NCI-H2171 (cell line): ENCODE measurements at regions not wholly inside any gene's neighbourhood (a gene's known extent, or its start where the extent isn't known, plus 50 kb on each side); places are given as distances from the start of the nearest gene placed in this dataset.
A peak's percentile ranks its signal among the peaks of the same experiment; 100 is the strongest.
"Not testable (repeated sequence)": the region's sequence is repeated elsewhere in the genome, so short reads cannot be mapped to it uniquely, and the experiment has no call there.

Source experiments
- DNase-seq: peaks from one replicate; lab custom pipeline; 2025; lab: John Stamatoyannopoulos, UW

DNA sequence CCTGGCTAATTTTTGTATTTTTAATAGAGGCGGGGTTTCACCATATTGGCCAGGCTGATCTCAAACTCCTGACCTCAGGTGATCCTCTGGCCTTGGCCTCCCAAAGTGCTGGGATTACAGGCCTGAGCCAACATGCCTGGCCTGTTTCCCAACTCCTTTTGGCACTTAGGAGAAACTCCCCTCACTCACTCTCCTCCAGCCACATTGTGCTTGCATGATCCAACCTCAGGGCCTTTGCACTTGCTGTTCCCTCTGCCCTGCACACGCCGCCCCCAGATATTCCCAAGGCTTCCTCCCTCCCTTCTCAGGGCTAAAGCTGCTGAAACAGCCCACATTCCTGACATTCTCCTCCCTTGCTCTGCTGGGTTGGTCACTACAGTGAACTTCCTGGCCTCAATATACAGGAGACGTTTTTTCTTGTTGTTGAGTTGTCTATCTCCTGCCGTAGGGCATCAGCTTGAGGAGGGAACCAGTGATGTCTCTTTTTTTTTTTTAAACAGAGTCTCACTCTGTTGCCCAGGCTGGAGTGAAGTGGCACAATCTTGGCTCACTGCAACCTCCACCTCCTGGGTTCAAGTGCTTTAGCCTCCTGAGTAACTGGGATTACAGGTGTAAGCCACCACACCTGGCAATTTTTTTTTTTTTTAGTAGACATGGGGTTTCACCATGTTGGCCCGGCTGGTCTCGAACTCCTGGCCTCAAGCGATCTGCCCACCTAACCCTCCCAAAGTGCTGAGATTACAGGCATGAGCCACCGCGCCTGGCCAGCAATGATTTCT is 61.4 kb upstream of the PTPN1 start:
- DNase-seq: not testable (repeated sequence)

DNA sequence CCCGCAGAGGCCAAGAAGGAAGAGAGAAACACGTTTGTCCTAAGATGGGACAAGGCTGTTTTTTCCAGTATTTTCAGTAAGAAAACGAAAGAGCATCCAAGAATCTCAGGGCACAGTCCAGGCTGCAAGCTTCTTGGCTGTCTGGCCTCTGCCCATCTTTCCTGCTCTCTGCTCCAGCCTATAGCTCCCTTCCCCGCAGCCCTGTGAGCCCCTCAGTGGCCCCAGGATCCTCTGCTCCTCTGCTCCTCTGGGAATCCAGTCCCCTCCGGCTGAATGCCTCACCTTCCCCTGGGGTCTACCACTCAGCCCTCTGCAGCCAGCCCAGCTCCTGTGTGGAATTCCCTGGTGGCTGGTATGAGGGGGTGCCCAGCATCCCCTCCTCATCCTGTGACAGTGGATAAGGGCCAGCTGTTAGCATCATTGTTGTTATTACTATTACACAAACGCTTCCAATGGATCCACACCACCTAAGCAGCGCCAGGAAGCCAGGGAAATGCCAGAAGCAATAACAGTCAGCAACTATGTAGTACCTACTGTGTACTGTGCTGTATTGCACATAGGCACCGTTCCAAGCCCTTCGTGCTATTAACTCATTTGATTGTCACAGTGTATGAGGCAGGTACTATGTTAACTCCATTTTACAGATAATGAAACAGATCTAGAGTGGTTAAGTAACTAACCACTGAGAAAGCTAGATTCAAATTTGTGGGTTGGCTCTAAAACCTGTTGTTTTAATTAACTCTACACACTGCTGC is 60.3 kb upstream of the PTPN1 start:
- peak; percentile 40 for DNase-seq

DNA sequence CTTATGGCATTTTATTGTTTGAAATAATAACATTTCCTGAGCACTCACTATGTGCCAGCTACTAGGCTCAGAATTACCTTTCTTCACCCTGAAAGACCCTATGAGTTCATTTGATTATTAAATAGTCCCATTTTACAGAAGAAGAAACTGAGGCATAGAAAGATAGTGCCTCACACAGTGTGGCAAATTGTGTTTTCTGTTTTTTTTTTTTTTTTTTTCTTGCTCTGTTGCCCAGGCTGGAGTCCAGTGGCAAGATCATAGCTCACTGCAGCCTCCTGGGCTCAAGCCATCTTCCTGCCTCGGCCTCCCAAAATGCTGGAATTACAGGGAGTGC is 59.7 kb upstream of the PTPN1 start:
- no peak for DNase-seq

DNA sequence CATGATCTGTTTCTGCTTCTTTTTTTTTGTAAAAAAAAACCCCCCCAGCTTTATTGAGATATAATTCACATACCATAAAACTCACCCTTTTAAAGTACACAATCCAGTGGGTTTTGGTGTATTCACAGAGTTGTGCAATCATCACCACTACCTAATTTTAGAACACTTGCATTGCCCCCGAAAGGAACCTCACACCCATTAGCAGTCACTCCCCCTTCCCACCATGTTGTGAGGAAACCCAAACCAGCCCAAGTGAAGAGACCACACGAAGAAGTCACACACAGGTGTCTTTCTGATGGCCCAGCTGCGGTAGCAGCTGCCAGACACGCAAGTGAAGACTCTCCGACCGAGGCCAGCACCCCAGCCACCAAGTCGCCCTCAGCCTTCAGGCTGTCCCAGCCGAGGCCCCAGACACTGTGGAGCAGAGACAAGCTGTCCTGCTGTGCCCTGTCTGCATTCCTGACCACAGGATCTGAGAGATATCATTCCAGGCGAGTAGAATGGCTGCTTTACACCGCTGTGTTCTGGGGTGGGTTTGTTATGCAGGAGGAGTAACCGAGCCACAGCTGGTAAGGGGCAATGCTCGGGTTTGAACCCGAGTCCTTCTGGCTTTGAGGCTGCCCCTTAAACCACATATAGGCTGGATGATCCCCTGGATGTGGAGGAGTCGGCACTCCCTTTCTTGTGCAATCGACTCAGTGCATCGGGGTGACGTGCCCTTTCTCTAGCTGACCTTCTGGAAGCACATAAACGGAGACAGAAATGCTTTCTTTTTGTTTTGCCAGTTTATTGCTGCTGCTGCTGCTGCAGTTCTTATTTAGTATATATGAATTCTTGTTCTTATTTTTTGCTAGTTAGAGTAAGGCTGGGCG is 59.1 kb upstream of the PTPN1 start:
- DNase-seq: no peak

DNA sequence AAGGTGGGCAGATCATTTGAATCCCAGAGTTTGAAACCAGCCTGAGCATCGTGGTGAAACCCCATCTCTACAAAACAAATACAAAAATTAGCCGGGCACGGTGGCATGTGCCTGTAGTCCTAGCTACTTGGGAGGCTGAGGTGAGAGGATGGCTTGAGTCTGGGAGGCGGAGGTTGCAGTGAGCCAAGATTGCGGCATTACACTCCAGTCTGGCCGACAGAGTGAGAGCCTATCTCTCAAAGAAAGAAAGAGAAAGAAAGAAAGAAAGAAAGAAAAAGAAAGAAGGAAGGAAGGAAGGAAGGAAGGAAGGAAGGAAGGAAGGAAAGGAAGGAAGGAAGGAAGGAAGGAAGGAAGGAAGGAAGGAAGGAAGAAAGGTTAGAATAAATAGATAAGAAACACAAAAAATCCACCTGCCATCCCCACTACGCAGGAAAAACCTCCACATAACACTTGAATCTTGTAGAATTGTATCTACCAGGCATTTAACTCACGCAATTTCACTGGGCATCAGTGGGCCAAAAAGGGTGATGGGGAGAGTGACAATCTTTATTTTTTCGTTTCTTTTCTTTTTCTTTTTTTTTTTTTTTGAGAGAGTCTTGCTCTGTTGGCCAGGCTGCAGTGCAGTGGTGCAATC is 58.3 kb upstream of the PTPN1 start:
- not testable (repeated sequence) for DNase-seq

DNA sequence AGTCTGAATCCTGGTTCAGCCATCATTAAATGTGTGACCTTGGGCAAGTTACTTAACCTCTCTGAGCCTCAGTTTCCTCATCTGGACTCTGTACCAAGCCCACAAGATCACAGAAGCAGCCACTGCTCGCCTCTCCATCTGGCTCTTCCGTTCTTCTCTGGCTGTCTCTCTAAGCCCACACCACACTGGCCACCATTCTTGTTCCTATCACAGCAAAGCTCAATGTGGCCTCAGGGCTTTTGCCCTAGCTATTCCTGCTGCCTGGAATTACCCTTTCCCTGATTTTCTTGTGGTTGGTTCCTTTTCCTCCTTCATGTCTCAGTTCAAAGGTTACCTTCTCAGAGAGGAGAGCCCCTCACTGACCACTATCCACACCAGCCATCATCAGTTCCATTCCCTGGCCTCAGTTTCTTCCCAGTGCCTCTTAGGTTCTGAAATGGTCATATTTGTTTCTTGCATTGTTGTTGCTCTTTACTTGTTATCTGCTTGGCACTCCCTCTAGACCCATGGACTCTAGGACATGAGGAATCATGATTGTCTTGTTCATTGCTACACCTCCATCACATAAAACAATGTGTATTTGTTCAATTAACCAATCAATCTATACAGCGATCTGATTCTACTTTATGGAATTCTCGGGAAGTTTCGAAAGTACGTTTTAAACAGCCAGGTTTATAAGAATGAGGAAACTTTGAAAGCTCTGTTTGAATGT is 56.5 kb upstream of the PTPN1 start:
- no peak for DNase-seq

DNA sequence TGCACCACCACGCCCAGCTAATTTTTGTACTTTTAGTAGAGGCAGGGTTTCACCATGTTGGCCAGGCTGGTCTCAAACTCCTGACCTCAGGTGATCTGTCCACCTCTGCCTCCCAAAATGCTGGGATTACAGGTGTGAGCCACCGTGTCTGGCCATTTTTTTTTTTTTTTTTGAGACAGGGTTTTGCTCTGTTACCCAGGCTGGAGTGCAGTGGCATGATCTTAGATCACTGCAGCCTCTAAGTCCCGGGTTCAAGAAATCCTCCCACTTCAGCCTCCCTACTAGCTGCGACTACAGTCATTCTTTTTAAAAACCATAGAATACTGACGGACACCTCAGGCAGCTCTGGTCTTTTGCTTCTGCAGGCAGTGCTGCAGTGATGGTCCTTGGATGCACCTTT is 54.9 kb upstream of the PTPN1 start:
- not testable (repeated sequence) for DNase-seq

DNA sequence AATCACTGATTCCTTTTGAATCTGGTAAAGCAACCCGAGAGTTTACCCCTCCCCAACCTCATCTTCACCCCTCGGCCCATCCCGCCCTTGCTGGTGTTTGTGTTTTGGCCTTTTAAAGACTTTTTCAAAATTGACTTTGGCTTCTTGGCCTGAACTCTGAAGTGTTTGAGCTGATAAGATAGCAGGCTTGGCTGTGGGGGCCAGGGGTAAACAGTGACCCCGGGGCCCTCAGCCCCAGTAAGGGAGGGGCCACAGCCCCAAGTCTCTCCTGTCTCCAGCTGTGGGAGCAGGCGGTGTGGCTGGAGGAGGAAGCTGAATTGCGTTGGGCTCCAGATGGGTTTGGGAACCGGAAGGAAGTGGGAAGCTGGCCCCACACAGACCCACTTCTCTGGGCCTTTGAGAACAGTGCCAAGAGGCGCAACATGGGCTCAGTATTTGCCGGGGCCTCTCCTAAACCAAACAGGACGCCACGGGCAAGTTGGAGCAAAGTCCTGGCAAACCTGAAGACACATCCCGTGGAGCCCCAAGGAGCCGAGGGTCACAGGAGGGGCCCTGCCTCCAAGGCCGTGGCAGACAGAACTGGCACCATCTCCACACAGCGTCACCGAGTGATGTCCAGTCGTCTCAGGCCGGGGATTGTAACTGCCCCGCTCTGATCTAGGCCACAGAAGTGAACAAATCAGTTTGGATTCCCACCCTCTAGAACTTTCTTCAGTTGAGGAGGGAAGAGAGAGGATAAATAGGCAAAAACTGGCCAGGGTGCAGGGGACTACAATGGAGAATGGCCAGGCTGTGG is 54.3 kb upstream of the PTPN1 start:
- no peak for DNase-seq

DNA sequence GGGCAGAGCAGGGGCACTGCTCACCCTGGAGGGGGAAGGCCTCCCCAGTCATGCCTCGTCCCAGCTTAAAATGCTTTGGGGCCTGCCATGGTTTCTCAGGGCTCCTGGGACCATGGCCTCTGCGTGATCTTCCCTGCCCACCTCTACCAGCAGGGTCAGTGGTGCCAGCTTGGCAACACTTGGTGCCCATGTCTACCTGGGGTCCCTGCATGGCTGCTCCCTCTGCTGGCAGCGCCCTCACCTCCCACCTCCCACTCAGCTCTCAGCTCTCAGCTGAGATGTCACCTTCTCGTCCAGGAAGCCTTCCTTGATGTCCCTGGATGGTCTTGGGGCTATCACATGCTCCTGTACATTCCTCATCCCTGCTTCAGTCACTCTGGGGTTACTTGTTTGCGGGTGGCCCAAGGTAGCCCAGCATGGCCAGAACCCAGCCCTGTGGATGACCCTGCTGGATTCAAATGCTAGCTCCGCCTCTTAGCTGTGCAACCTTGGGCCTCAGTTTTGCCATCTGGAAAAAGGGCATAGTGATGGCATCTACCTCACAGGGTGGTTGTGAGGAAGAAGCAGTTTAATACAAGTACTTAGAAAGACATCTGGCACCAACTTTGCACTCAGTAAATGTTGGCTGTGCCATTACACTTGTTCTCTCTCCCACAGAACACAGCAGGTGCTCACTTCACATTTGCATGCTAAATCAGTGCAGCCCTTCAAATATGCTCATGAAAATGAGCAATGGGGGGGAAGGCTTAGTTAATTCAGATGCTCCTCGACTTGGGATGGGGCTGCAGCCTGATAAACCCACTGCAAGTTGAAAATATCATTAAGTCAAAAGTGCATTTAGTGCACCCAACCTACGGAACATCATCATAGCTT is 53.5 kb upstream of the PTPN1 start:
- DNase-seq: no peak

DNA sequence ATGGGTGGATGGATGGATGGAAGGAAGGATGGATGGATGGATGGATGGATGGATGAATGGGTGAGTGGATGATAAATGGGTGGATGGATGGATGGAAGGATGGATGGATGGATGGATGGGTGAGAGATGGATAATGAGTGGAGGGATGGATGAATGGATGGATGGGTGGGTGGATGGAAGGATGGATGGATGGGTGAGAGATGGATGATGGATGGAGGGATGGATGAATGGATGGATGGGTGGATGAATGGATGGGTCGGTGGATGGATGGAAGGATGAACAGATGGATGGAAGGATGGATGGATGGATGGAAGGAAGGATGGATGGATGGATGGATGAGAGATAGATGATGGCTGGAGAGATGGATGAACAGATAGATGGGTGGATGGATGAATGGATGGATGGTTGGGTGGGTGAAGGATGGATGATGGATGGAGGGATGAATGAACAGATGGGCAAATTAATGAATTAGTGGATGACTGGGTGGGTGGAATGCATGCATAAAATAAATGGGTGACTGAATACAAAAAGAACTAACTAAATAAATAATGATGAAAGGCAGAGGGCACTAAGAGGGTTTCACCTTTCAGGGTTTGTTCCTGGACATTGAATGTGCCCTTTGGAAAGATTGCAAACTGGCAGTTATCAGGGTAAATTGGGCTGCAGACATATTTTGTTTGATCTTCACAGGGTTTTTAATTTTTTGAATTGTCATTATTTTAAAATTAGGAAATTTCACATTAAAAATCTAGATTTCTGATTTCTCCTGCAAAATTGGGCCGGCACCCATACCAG is 50.9 kb upstream of the PTPN1 start:
- DNase-seq: no peak

DNA sequence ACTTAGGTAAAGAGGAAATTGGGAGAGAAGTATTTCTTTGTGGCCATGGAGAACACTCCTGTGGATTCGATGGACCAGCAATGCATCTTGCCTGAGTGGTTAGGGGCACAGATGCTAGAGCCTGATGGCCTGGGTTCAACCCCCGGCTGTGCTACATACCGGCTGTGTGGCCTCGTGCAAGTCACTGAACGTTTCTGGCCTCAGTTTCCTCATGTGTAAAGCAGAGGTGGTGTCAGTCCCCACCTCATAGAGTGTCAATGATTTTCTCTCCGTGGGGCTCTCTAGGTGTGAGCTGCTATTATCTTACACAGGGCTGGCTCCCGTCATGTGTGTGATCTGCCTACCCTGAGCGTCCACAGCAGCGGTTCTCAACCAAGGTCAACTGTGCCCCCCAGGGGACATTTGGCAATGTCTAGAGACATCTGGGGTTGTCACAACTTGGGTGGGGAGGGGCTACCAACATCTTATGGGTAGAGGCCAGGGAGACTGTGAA is 50.0 kb upstream of the PTPN1 start:
- DNase-seq: no peak
